ENCODE measurements at regions not wholly inside any gene's neighbourhood (a gene's known extent, or its start where the extent isn't known, plus 50 kb on each side); places are given as distances from the start of the nearest gene placed in this dataset.
"Not testable (repeated sequence)": the region's sequence is repeated elsewhere in the genome, so short reads cannot be mapped to it uniquely, and the experiment has no call there.

DNA sequence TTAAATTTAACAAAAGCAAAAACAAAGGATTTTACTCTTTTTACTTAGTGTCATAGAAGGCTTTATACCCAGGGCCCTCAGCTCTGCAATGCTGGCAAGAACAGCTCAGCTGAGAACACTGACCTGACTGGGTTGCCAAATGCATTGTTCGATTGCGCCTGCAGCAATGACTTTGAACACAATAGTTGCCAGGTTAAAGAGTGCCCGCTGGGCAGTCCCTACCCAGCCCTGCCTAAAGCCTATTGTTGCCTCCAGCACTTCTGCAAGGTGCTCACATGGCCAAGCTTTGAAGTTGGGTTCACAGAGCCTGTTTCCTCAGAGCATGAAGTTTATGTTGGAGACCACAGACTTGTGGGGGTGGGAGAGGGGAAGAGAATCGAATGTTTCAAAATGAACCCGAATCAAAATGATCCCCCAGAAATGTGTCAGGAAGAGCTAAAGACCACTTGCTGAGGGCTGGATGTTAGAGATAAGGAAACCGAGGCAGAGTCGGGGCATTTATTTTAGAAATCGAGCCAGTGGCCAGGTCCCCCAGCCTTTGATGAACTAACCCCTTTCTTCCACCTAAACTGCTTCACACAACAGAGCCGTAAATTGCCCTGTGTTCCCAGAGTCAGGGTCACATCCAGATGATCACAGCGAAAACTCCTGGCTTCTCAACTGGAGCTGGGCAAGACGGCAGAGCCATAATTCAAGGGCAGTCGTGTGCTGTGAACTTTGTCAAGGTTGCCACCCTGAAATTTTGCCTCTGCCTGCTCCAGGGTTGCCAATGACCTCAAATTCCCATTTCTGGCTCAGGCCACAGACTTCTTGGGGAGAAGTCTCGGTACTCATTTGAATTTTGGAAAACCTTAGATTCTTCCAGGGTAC lies 55.0 kb downstream of the FOXA2 start:
- DNase-seq (ENCODE audit: extremely low read depth in 1 of 2, low read depth in 1 of 2): no peak

DNA sequence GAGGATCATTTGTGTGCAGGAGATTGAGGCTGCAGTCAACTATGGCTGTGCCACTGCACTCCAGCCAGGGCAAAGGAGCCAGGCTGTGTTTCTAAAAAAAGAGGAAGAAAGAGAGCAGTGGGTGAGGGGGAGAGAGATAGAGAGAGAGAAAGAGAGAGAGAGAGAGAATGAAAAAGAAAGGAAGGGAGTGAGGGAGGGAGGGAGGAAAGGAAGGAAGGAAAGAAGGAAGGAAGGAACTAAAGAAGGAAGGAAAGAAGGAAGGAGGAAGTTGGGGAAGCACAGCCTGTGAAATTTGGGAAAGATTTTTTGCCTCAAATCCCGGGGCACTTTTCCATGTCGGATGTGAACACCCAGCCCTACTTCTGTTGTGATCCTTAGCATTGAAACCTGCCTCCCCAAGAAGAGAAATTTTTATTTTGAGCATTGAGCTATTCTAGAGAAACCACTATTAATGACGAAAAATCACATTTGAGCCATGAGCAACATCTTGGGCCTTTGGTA lies 57.8 kb downstream of the FOXA2 start:
- no peak for DNase-seq (ENCODE audit: extremely low read depth in 1 of 2, low read depth in 1 of 2)

DNA sequence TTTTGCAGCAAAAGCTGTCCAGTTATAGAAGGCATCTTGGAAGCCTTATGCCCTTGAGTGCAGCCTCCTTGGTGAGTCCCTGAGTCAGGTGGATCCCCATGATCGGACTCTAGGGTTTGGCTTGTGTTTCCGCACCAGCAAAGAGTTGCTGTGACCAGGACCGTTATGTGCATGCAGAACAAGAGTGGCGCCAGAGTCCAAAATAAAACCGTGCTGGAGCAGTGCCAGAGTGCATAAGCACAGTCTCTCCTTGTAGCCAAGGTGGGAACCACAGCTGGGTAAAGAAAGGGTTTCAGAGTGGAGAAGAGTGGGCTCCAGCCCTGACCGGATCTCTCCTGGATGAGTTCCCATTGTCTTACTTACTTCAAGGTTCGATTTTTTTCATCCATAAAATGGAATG lies 58.6 kb downstream of the FOXA2 start:
- DNase-seq (ENCODE audit: extremely low read depth in 1 of 2, low read depth in 1 of 2): no peak

DNA sequence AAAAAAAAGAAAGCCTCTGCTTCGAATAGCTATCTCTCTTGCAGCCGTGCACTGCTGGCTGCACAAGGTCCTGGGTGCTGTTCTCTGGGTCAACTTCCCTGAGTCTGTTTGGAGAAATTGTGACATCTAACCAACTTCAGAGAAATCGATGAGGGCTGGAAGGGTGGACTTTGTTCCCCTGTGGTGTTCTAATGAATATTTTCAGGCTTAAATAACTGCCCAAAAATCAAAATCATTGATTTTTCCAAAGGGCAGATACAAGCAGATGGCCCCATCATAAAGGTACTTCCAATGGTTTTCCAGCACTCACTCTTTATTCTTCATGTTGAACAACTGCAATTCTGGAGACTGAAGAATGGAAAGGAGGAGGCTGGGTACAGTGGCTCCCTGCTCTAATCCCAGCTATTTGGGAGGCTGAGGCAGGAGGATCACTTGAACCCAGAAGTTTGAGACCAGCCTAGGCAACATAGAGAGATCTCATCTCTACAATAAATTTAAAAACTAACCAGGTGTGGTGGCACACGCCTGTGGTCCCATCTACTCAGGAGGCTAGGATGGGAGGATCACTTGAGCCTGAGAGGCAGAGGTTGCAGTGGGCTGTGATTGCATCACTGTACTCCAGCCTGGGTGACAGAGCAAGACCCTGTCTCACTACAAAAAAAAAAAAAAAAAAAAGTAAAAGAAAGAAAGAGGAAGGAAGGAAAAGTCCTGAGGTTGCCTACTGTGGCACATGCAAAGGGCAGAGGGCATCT lies 59.1 kb downstream of the FOXA2 start:
- DNase-seq (ENCODE audit: extremely low read depth in 1 of 2, low read depth in 1 of 2): no peak

DNA sequence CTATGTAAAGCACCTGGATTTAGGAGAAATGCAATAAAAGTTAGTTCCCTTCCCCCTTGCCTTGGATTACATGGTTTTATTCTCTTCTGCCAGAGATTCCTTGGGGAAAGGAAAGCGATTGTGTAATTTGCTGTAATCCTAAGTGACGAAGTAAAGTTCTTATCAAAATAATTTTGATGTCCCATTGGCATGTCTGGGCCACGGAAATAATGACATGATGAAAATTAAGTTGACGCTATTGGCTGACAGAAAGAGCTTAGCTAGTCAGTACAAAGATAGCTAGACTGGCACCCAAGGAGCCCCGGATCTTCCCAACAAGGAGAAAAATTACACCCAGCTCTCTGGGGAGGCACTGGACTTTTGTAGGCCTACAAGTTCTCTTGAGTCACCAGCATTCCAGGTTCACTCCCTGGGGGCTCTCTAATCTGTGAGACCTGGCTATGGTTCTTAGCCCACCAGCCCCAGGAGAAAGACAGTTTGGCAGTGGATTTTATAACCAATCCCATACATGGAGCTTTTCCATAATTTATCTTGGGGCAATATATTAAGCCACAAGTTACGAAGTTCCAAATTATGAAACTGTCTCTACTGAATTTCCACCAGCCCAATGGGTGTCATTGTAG lies 59.9 kb downstream of the FOXA2 start:
- DNase-seq (ENCODE audit: extremely low read depth in 1 of 2, low read depth in 1 of 2): no peak

DNA sequence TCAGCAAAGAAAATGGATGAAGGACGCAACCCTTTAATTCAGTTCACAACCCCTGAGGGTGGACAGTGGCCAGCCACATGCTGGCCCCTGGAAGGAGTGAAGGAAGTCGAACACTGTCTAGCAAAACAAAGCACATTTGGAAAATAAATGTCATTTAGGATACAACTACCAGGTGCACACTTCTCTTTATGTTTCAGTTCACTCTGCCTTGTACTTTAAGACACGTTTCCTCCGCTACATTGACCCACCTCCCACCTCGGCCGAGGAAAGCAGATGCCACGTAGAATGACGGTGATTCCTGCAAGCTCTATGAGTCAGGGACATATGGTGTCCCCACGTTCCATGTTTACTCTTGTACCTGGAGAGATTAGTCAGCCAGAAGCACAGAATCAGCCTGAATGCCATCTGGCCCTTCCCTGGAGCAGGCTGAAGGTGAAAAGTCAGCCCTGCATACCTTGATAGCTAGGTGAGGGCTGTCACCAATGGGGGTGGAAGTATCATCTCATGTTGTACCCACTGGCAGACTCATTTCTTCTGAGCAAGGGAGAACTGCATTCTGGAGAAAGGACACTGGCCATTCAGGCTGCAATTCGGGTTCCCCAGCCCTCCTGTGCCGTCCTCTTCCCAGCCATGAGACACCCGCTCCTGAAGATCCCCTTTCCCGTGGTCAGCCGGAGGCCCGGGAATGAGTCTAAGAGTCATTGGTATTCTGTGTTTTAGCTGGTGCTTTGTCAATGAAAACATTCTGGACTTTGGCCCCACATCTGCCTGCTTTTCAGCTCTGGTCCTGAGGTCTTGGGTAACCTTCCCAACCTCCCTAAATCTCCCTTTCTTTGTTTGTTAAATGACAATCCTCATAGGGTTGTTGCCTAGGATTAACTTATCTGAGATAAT lies 60.6 kb downstream of the FOXA2 start:
- no peak for DNase-seq (ENCODE audit: extremely low read depth in 1 of 2, low read depth in 1 of 2)

DNA sequence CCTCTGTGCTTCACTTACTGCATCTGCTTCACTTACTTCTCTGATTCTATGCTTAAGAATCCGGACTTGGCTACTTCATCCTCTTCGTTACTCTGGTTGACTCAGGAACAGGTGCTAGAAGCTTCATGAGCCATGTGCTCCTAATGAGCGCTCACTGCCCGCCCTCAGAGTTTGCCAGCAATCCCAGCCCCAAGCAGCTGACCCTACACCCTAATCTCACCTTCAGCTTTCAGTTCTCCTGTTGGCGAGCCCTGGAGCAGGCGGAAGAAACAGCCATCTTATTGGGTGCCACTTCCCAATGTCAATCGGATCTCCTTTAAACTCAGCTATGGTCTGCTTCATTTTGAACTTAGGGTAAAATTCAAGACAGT lies 61.3 kb downstream of the FOXA2 start:
- DNase-seq (ENCODE audit: extremely low read depth in 1 of 2, low read depth in 1 of 2): no peak

DNA sequence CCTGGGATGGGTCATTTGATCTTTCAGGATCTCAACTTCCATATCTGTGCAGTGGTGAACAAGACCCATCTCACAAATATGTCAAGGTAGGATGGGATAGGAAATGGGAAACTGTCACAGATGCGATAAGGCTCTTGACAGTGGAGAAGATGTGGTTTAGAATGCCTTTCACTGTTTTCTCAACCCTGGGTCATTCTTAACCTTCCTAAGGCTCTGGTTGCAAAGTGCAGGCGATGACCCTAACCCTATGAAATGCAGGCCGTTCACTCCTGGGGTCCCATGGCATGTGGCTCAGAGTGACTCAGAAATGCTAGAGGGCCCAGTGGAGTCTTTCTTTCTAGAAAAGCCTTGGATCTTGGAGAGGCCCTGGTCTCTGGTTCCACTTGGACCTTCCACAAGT lies 61.7 kb downstream of the FOXA2 start:
- DNase-seq (ENCODE audit: extremely low read depth in 1 of 2, low read depth in 1 of 2): no peak

DNA sequence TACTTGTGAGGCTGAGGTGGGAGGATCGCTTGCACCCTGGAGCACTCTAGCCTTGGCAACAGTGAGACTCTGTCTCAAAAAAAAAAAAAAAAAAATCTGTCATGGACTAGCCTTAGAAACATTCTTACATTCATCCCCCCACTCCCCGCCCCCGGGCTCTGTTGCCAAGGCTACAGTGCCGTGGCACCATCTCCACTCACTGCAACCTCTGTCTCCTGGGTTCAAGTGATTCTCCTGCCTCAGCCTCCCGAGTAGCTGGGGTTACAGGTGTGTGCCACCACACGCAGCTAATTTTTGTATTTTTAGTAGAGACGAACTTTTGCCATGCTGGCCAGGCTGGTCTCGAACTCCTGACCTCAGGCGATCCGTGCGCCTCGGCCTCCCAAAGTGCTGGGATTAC lies 62.4 kb downstream of the FOXA2 start:
- DNase-seq (ENCODE audit: extremely low read depth in 1 of 2, low read depth in 1 of 2): not testable (repeated sequence)

DNA sequence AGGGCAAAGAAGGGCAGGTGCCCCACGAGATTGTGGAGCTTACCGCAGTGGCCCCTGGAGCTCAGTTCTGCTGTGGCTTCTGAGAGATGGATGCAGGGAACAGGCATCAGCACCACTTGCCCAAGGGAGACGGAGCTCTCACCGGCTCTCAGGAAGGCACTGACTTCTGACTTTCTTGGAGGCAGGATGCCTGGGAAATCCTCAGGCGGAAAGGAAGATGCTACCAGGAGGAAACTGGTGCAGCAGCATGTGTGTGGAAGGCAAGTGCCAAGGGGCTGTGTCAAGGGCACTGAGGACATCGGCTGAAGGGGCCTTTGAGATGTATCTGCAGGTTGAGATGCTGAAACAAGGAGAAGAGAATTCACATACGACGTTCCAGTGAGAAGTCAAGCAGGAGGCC lies 64.0 kb downstream of the FOXA2 start:
- no peak for DNase-seq (ENCODE audit: extremely low read depth in 1 of 2, low read depth in 1 of 2)

DNA sequence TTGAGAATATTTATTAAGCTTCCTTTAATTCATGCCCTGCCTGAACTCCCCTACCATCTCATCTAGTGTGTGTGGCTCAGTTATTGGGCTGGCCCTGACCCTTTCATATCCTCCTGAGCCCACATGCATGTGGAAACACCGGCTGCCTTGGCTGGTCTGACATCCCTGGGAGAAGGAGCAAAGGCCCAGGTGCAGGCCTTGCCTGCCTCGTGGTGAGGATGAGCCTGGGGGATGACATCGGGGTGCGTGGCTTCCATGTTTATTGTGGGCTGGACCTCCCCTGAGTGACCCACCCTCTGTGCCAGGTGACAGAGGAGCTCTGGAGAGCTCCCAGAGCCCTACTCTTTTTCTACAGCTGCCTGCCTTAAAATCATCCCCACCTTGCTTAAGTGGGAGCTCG lies 69.1 kb downstream of the FOXA2 start:
- DNase-seq (ENCODE audit: extremely low read depth in 1 of 2, low read depth in 1 of 2): no peak

DNA sequence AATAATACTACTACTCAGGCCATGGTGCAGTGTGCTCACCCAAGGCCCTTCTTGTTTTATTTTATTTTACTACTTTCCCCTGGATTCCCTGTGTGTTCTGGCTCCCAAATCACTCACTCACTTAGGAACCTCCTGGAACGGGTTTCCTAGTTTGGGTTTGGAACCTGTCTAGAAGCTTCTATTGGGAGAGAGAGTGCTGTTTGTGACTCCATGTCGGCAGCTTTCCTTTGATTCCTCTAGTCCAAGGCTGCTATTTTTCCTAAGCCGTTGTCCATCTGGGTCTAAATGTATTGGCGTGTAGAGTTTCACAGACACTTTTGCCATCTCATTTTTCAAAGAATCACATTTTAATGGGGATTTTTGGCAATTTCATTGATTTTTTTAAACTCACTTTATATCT lies 70.8 kb downstream of the FOXA2 start:
- DNase-seq (ENCODE audit: extremely low read depth in 1 of 2, low read depth in 1 of 2): no peak

DNA sequence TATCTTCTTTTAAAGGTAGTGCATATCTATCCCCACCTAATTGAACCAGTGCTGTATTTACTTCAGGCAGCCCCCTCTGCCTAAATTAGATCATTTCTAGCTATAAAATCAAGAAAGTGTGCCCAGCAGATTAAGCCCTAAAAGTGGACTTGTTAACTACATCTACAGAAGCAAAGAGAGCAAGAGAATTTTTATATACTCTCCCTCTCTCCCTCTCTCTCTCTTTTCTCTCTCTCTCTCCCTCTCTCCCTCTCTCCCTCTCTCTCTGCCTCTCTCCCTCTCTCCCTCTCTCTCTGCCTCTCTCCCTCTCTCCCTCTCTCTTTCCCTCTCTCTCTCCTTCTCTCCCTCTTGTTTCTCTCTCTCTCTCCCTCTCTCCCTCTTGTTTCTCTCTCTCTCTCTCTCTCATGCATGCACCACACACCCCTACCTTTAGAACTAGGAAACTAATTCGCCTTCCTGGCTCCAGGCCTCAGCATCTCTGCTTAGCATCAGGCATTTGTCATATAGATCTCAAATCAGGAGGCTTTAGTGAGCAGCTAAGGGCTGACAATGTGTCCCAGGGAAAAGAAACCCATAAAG lies 71.4 kb downstream of the FOXA2 start:
- no peak for DNase-seq (ENCODE audit: extremely low read depth in 1 of 2, low read depth in 1 of 2)

DNA sequence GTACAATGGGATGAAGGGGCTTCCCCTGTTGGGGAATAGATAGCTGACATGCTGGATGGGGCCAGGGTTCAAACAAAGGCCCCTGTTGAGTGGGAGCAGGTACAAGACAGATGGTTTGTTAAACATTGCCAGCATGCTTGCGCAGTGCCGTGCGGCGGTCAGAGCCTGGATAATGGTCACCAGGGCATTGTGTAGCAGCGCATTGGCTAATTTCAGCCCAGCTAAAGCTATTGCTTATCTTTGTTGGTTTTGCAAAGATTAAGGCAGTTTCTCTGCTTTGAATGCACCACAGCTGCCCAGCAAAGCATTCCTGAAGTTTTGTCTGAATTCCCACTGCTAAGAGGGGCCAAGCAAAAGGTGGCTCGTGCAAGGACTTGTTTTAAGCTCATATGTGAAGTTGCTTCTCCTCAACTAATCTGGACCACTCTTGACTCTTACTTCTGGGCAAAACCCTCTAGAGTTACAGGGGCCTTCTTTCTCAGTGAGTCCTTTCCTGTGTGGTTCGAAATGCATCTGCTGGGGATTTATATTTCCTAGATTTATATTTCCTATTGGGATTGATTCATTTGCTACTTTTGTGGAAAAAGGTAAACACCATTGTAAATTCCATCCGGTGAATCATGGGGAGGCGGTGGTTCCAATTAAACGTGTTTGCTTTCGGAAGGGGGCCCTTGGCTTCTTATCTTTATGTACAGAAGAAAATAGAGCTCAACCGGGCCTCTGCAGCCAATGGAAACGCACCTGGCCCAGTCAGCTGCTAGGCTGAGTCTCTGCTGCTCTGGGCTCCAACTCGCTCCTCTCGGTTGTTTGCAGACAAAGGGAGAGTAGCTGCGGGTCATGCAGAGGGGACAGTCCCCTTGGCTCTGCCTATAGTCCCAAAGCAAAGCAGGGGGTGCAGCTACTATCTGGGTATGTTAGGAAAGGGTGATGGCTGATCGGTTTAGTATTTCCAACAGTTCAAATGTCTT lies 72.1 kb downstream of the FOXA2 start:
- no peak for DNase-seq (ENCODE audit: extremely low read depth in 1 of 2, low read depth in 1 of 2)

DNA sequence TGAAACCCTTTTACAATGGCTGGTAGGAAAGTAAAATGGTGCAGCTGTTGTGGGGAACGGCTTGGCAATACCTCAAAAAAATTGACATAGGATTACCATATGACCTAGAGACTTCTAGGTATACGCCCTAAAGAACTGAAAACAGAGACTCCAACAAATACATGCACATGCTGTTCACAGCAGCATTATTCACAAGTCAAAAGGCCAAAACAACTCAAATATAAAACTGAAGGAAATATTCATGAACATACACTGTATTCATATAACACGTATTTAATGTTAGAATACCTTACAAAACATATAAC lies 74.6 kb downstream of the FOXA2 start:
- no peak for DNase-seq (ENCODE audit: extremely low read depth in 1 of 2, low read depth in 1 of 2)

DNA sequence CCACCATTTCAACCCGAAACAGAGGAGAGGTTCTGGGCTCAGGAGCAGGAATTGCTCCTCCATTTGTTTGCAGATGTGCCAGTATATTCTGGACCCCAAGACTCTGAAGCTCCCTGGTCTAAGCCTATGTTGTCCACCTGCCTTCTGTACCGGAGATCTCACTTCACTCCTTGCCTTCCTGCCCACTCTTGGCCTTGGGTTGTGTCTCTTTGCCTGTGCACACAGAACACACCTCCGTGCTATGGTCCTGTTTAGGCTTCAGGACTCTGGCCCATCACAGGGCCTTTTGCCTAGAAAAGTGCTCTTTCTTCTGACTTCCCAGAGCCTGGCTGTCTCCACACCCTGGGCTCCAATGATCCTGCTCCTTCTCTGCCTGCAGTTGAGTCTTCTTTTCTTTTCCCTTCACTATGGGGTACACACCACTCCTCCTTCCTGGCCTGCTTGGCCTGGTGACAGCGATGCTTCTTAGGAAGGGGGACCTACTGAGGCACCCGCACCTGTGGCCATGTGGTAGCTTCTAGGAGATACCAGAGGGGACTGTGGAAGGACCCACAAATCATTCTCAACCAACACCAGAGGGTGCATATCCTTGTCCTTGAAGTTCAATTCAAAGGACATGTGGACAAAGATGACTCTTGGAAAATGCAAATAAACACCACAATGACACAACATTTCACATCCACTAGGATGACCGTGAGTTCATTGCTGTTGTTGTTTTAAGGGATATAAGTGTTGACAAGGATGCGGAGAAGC lies 75.1 kb downstream of the FOXA2 start:
- no peak for DNase-seq (ENCODE audit: extremely low read depth in 1 of 2, low read depth in 1 of 2)

DNA sequence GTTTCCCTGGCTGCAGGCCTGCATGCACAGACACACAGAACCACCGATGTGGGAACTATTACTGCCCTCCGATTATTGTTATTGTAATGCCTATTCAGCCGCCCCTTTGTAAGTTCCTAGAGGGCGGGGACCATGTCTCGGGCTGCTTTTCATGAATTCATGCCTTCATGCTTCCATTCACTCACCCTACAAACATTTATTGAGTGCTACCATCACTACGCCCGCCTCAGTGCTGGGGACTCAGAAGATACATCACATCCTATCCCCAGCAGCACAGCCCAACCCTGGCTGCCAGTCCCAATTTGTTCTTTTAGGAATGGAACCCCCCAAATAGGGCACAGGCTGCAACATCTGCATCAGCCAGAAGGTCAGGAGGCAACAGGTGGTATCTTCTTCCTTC lies 75.9 kb downstream of the FOXA2 start:
- no peak for DNase-seq (ENCODE audit: extremely low read depth in 1 of 2, low read depth in 1 of 2)

DNA sequence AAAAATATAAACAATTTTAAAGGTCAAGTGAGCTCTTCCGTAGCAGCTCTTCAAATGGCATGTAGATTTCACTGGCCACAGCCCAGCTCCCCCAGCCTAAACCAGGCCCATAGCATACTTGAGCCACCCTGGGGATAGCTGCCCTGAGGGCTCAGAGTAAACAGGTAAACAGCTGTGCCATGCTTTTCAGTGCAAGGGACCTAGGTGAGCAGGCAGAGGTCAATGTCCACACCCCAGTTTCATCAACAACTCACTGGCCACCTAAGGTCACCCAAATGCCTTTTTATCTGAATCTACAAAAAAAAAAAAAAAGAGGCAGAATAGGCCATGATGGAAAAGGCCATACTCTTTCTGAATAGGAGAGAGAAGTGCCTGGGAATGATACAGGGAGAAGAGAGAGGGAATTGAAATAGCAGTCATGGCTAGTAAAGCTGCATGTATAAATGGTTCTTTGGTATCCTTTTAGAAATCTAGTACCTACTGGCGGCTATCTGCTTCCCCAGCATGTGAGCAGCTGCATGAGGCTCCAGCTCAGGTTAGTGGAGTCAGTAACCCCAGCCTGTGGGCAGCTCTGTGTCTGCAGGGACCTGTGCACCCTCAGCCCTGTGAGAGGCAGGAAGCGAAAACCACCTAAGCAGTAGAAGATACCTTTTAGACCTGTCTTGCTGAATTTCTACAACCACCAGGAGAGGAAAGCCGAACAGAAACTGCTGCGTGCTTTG lies 77.0 kb downstream of the FOXA2 start:
- DNase-seq (ENCODE audit: extremely low read depth in 1 of 2, low read depth in 1 of 2): no peak
